Suprapubic skin (tissue), 4 donors: ENCODE measurements at regions not wholly inside any gene's neighbourhood (a gene's known extent, or its start where the extent isn't known, plus 50 kb on each side); places are given as distances from the start of the nearest gene placed in this dataset.

ENCODE experiments used
- DNase-seq, 2 donors: peaks; one replicate each; pipeline ENCODE4 v3.0.0-alpha.2; 2019; ENCODE audit warnings: low spot score in 2 of 2
- H3K27ac ChIP-seq: fragments of 200-600 bp; sonication (generic); one replicate; pipeline ENCODE4 v1.5.1; 2019
- H3K27me3 ChIP-seq: fragments of 200-600 bp; sonication (generic); one replicate; pipeline ENCODE4 v1.5.1; 2019
- H3K36me3 ChIP-seq: fragments of 200-600 bp; sonication (generic); one replicate; pipeline ENCODE4 v1.5.1; 2019
- H3K4me1 ChIP-seq: fragments of 200-600 bp; sonication (generic); one replicate; pipeline ENCODE4 v1.5.1; 2019
- H3K4me3 ChIP-seq: fragments of 200-600 bp; sonication (generic); one replicate; pipeline ENCODE4 v1.5.1; 2019; ENCODE audit warnings: mild to moderate bottlenecking
- H3K9me3 ChIP-seq: fragments of 200-600 bp; sonication (generic); one replicate; pipeline ENCODE4 v1.5.1; 2019
- EP300 ChIP-seq: sonication (generic); formaldehyde crosslinking; IDR thresholded peaks from one replicate; pipeline ENCODE4 v1.6.1; 2017; ENCODE audit warnings: antibody characterized with exemption
- POLR2A ChIP-seq, 2 donors: fragments of 450-650 bp; IDR thresholded peaks; one replicate each; pipeline ENCODE4 v1.6.1; 2017; ENCODE audit warnings: antibody characterized with exemption in 2 of 2, mild to moderate bottlenecking in 2 of 2, moderate library complexity in 2 of 2
- POLR2AphosphoS5 ChIP-seq, 3 donors: sonication (generic); formaldehyde crosslinking; IDR thresholded peaks; one replicate each; pipeline ENCODE4 v1.6.1; 2017; ENCODE audit warnings: antibody characterized with exemption in 3 of 3
- WGBS: methylation state at CpG from one replicate; pipeline ENCODE4 v1.1.5; 2018; 5-methylcytosine and 5-hydroxymethylcytosine counted together
- TF ChIP-seq, protein P1 (sequence below), 2 donors: fragments of 200-600 bp in 1 of 2; fragments of 450-650 bp in 1 of 2; sonication (generic) in 1 of 2; IDR thresholded peaks; one replicate each; pipeline ENCODE4 v1.5.1; 2016 to 2019; ENCODE audit warnings: antibody characterized with exemption in 2 of 2, mild to moderate bottlenecking in 1 of 2, moderate library complexity in 1 of 2

DNA sequence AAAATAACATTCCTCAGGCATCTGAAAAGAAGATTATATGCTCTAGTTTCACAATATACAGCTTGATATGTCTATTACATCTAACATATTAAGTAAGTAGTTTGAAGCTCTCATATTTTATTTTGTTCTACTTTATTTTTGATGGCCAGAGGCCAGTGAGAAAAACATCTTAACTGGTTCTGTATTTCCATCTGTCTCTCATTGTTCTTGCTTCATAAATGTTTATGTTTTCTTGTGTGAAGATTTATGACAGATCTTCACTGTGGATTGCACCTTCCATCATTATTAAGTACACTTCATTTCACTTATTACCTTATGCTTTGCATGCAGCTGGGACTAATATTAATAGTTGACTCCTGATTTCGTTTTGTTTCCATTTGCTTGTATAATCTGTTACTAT is 511.2 kb downstream of the TSN start:
- TF ChIP-seq, protein P1, sequence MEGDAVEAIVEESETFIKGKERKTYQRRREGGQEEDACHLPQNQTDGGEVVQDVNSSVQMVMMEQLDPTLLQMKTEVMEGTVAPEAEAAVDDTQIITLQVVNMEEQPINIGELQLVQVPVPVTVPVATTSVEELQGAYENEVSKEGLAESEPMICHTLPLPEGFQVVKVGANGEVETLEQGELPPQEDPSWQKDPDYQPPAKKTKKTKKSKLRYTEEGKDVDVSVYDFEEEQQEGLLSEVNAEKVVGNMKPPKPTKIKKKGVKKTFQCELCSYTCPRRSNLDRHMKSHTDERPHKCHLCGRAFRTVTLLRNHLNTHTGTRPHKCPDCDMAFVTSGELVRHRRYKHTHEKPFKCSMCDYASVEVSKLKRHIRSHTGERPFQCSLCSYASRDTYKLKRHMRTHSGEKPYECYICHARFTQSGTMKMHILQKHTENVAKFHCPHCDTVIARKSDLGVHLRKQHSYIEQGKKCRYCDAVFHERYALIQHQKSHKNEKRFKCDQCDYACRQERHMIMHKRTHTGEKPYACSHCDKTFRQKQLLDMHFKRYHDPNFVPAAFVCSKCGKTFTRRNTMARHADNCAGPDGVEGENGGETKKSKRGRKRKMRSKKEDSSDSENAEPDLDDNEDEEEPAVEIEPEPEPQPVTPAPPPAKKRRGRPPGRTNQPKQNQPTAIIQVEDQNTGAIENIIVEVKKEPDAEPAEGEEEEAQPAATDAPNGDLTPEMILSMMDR (IDR thresholded peaks at IDR 0.05) = no peak
- TF ChIP-seq POLR2AphosphoS5 (IDR thresholded peaks at IDR 0.05) (no peak), EP300 (no peak), POLR2A (IDR thresholded peaks at IDR 0.05) (no peak)
- no peaks in the 10 kb centered on the region for H3K9me3 ChIP-seq
- no peak overlapping the region for H3K27ac ChIP-seq
- H3K27me3 ChIP-seq = no peaks in the 10 kb centered on the region
- WGBS = 22% methylated on average over 1 of the region's 1 CpG
- H3K36me3 ChIP-seq = no peaks in the 10 kb centered on the region
- DNase-seq = no peak
- H3K4me3 ChIP-seq = no peak overlapping the region
- H3K4me1 ChIP-seq = no peaks in the 10 kb centered on the region

GRCh38 chr2:122267947-122268346 is 512.5 kb downstream of the TSN start:
- WGBS = 97% methylated on average over 5 of the region's 5 CpGs
- Histone ChIP-seq H3K4me1 (no peaks in the 10 kb centered on the region), H3K9me3 (no peaks in the 10 kb centered on the region), H3K27ac (no peak overlapping the region), H3K27me3 (no peaks in the 10 kb centered on the region), H3K36me3 (no peaks in the 10 kb centered on the region), H3K4me3 (no peak overlapping the region)
- no peak for DNase-seq
- TF ChIP-seq POLR2AphosphoS5 (IDR thresholded peaks at IDR 0.05) (no peak), POLR2A (IDR thresholded peaks at IDR 0.05) (no peak), EP300 (no peak)
- TF ChIP-seq, protein P1 (IDR thresholded peaks at IDR 0.05) = no peak

- Histone ChIP-seq H3K27me3 (no peaks in the 10 kb centered on the region), H3K9me3 (no peaks in the 10 kb centered on the region), H3K4me3 (no peak overlapping the region), H3K36me3 (no peaks in the 10 kb centered on the region), H3K4me1 (no peaks in the 10 kb centered on the region), H3K27ac (no peak overlapping the region)
- DNase-seq = no peak
- 89% methylated on average over 13 of the region's 13 CpGs for WGBS
- TF ChIP-seq, protein P1 (IDR thresholded peaks at IDR 0.05) = no peak
- TF ChIP-seq POLR2A (IDR thresholded peaks at IDR 0.05) (no peak), EP300 (no peak), POLR2AphosphoS5 (IDR thresholded peaks at IDR 0.05) (no peak)
These were observed 518.5 kb downstream of the TSN start for GRCh38 chr2:122273785-122274419.

DNA sequence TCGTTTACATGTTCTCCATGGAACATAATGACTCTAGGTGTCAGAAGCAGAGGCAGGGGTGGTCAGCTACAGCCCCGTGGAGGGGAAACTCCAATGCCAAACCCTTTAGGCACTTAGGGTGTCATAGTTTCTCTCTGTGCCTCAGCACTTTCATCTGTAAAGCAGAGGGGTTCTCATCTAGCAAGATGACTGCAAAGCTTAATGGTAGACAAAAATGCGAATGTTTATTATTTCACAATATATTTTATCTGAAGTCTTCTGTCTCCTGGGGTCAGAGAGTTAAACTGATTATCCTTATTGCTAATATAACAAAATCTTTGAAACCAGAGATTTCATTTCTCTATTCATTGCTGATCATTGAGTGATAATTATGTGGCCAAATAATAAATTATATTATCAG is 522.5 kb downstream of the TSN start:
- Histone ChIP-seq H3K4me3 (no peak overlapping the region), H3K27me3 (no peaks in the 10 kb centered on the region), H3K4me1 (no peaks in the 10 kb centered on the region), H3K36me3 (no peaks in the 10 kb centered on the region), H3K27ac (no peak overlapping the region), H3K9me3 (no peaks in the 10 kb centered on the region)
- WGBS = 62% methylated on average over 3 of the region's 3 CpGs
- no peak for DNase-seq
- TF ChIP-seq EP300 = no peak
- TF ChIP-seq POLR2A (IDR thresholded peaks at IDR 0.05) = no peak
- TF ChIP-seq POLR2AphosphoS5 (IDR thresholded peaks at IDR 0.05) = no peak
- TF ChIP-seq, protein P1 (IDR thresholded peaks at IDR 0.05) = no peak

- H3K27me3 ChIP-seq = no peaks in the 10 kb centered on the region
- H3K9me3 ChIP-seq = peaks cover 13% of the 10 kb centered on the region
- TF ChIP-seq, protein P1 (IDR thresholded peaks at IDR 0.05) = no peak
- TF ChIP-seq POLR2AphosphoS5 (IDR thresholded peaks at IDR 0.05) (no peak), POLR2A (IDR thresholded peaks at IDR 0.05) (no peak), EP300 (no peak)
- no peak for DNase-seq
- no peak overlapping the region for H3K27ac ChIP-seq
- 82% methylated on average over 3 of the region's 3 CpGs for WGBS
- H3K4me1 ChIP-seq = no peaks in the 10 kb centered on the region
- no peaks in the 10 kb centered on the region for H3K36me3 ChIP-seq
- no peak overlapping the region for H3K4me3 ChIP-seq
These were observed 545.3 kb downstream of the TSN start for GRCh38 chr2:122300758-122301157.
